GM12878 (cell line): ENCODE measurements at regions not wholly inside any gene's neighbourhood (a gene's known extent, or its start where the extent isn't known, plus 50 kb on each side); places are given as distances from the start of the nearest gene placed in this dataset.

Experiments used
- ATAC-seq: fragments of 200-7000 bp; cut with Tn5 transposase; 3 replicates; pipeline ENCODE4 v1.9.1; 2020; ENCODE audit warnings: mild to moderate bottlenecking, moderate library complexity
- BruUV-seq: library from RNA; stranded (reverse); fragments of 400-500 nt; replicated peaks from 2 replicates; lab custom pipeline; 2021; lab: Mats Ljungman, UMichigan
- CTCF ChIA-PET: fragments of 300-600 bp; sonication (Branson Sonifier 250); formaldehyde crosslinking; extraction: SDS; loops from one replicate; lab custom pipeline; 2021; ENCODE audit warnings: inconsistent platforms; lab: Yijun Ruan, JAX
- POLR2A ChIA-PET: fragments of 350-600 bp; formaldehyde crosslinking; extraction: SDS; loops from one replicate; lab custom pipeline; 2021; ENCODE audit warnings: inconsistent platforms; lab: Charles Lee
- RAD21 ChIA-PET: fragments of 300-600 bp; sonication (Branson Sonifier 250); formaldehyde crosslinking; loops from one replicate; lab custom pipeline; 2023; ENCODE audit warnings: antibody characterized with exemption; ENCODE audit not compliant: unreplicated experiment; lab: Charles Lee
- SMC1A ChIA-PET: fragments of 300-600 bp; sonication (Branson Sonifier 250); formaldehyde crosslinking; loops from one replicate; lab custom pipeline; 2023; ENCODE audit not compliant: unreplicated experiment, uncharacterized antibody; lab: Charles Lee
- DNase-seq: peaks from one replicate; pipeline ENCODE4 v3.0.0-alpha.2; 2011; ENCODE audit warnings: low read depth, low spot score
- FAIRE-seq: peaks from 3 replicates; lab custom pipeline; 2011; peaks lifted over from hg19 to GRCh38; lab: Jason Lieb, UNC
- H2AFZ ChIP-seq: 2 replicates; pipeline ENCODE4 v1.6.0; 2011; ENCODE audit warnings: low read depth, low read length, control low read depth; ENCODE audit not compliant: control insufficient read depth
- H3K27ac ChIP-seq: 2 replicates; pipeline ENCODE4 v1.5.1; 2011; ENCODE audit warnings: control low read depth; ENCODE audit not compliant: control insufficient read depth, insufficient read depth
- H3K27me3 ChIP-seq, 2 experiments: replicated peaks in 1 of 2; 2 replicates each; pipeline versions ENCODE4 v1.6.0 to v1.6.1; 2011; ENCODE audit warnings: low read length in 1 of 2; ENCODE audit not compliant: control insufficient read depth in 2 of 2, insufficient read depth in 2 of 2
- H3K36me3 ChIP-seq, 2 experiments: 2 replicates each; pipeline ENCODE4 v1.5.1; 2011; ENCODE audit warnings: low read length in 1 of 2; ENCODE audit not compliant: control insufficient read depth in 2 of 2, insufficient read depth in 2 of 2
- H3K4me1 ChIP-seq: 2 replicates; pipeline ENCODE4 v1.6.1; 2011; ENCODE audit warnings: mild to moderate bottlenecking, low read length, moderate library complexity, mixed read lengths; ENCODE audit not compliant: control insufficient read depth, insufficient read depth
- H3K4me2 ChIP-seq: 2 replicates; pipeline ENCODE4 v1.6.0; 2011; ENCODE audit warnings: control low read depth; ENCODE audit not compliant: control insufficient read depth, insufficient read depth
- H3K4me3 ChIP-seq: fragments of 200-600 bp; sonication (generic); 2 replicates; pipeline ENCODE4 v1.5.1; 2016
- H3K79me2 ChIP-seq: 2 replicates; pipeline ENCODE4 v1.6.0; 2011; ENCODE audit warnings: low read length; ENCODE audit not compliant: control insufficient read depth, insufficient read depth
- H3K9ac ChIP-seq: 2 replicates; pipeline ENCODE4 v1.8.0; 2011; ENCODE audit warnings: low read length, control low read depth, mixed read lengths; ENCODE audit not compliant: control insufficient read depth, insufficient read depth
- H3K9me3 ChIP-seq: replicated peaks from 3 replicates; pipeline ENCODE4 v1.5.1; 2011; ENCODE audit warnings: mild to moderate bottlenecking, low read length; ENCODE audit not compliant: control insufficient read depth, insufficient read depth
- H4K20me1 ChIP-seq: 2 replicates; pipeline ENCODE4 v1.6.0; 2011; ENCODE audit not compliant: control insufficient read depth, insufficient read depth
- ETV6 ChIP-seq, 2 experiments: fragments of 450-650 bp in 1 of 2; IDR thresholded peaks in 1 of 2; conservative IDR thresholded peaks in 1 of 2; 2 replicates each; pipeline ENCODE4 v1.6.1; 2014; ENCODE audit warnings: antibody characterized with exemption in 1 of 2, borderline replicate concordance in 1 of 2, low read depth in 1 of 2, mild to moderate bottlenecking in 1 of 2, moderate library complexity in 1 of 2
- HDGF ChIP-seq: fragments of 450-650 bp; IDR thresholded peaks from 2 replicates; pipeline ENCODE4 v1.6.1; 2016; ENCODE audit warnings: antibody characterized with exemption
- POU2F2 ChIP-seq: IDR thresholded peaks from 3 replicates; pipeline ENCODE4 v1.6.1; 2011; ENCODE audit warnings: low read depth, mild to moderate bottlenecking, low read length, borderline replicate concordance
- RFX5 ChIP-seq: IDR thresholded peaks from 2 replicates; pipeline ENCODE4 v1.6.1; 2011; ENCODE audit warnings: low read depth, low read length, improper control_type of control experiment
- SP1 ChIP-seq: IDR thresholded peaks from one replicate; pipeline ENCODE4 v1.6.1; 2011; ENCODE audit warnings: low read depth, low read length
- SREBF1 ChIP-seq: IDR thresholded peaks from 2 replicates; pipeline ENCODE4 v1.6.1; 2012; ENCODE audit warnings: mild to moderate bottlenecking, low read length
- YY1 ChIP-seq: IDR thresholded peaks from 2 replicates; pipeline ENCODE4 v1.6.1; 2011; ENCODE audit warnings: low read depth, mild to moderate bottlenecking, low read length
- whole genome bisulfite sequencing: methylation state at CpG from one replicate; pipeline ENCODE4 v1.1.6; 2016; ENCODE audit warnings: low lambda C conversion rate; ENCODE audit not compliant: insufficient replicate concordance, insufficient coverage; ENCODE audit errors: missing lambda C conversion rate; 5-methylcytosine and 5-hydroxymethylcytosine counted together
- in situ Hi-C: fragments of 300-500 bp; cut with MboI; formaldehyde crosslinking; loops from 9 replicates; pipeline ENCODE4 v1.14.3; 2018; ENCODE audit warnings: mixed read lengths
- intact Hi-C: fragments of 100-400 bp; cut with micrococcal nuclease; formaldehyde crosslinking; loops from one replicate; pipeline ENCODE4 v1.14.2; 2022; ENCODE audit not compliant: unreplicated experiment
- TF ChIP-seq, protein P1 (sequence below): fragments of 450-650 bp; IDR thresholded peaks from 2 replicates; pipeline ENCODE4 v1.6.1; 2017; ENCODE audit warnings: mild to moderate bottlenecking
- TF ChIP-seq, protein P2 (sequence below): fragments of 450-650 bp; IDR thresholded peaks from 2 replicates; pipeline ENCODE4 v1.6.1; 2018; ENCODE audit warnings: borderline replicate concordance, mild to moderate bottlenecking; ENCODE audit not compliant: partially characterized antibody

DNA sequence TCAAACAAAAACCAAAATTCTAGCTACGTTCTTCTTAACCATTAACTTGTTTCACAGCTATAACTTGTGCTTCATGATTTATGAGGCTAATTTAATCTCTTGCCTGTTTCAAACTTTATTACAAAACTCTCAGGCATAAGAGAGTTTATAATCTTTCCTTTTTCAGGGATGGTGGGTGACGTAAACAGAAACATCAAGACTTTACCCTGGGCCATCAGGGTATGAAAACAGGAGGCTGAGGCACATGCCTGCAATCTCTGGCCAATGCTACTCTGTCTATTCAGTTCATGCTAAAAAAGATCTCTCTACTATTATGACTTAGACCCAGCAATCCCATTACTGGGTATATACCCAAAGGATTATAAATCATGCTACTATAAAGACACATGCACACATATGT, 55.9 kb upstream of the VWC2 start:
- H3K79me2 ChIP-seq: no peaks in the 10 kb centered on the region
- no peak overlapping the region for H3K9ac ChIP-seq
- no peaks in the 10 kb centered on the region for H3K4me1 ChIP-seq
- no peak overlapping the region for H3K4me3 ChIP-seq
- POLR2A ChIA-PET: no interaction called here
- FAIRE-seq (no peak), ATAC-seq (no peak), DNase-seq (no peak)
- no peak overlapping the region for H3K27ac ChIP-seq
- RAD21 ChIA-PET: no interaction called here
- 18% methylated on average over 2 of the region's 2 CpGs for WGBS
- no peak for TF ChIP-seq SP1
- TF ChIP-seq ETV6 (conservative IDR thresholded peaks at IDR 0.05 in 1 of 2, IDR thresholded peaks at IDR 0.05 in 1 of 2; ENCODE audit: borderline replicate concordance in 1 of 2, low read depth in 1 of 2): no peak
- TF ChIP-seq, protein P1, sequence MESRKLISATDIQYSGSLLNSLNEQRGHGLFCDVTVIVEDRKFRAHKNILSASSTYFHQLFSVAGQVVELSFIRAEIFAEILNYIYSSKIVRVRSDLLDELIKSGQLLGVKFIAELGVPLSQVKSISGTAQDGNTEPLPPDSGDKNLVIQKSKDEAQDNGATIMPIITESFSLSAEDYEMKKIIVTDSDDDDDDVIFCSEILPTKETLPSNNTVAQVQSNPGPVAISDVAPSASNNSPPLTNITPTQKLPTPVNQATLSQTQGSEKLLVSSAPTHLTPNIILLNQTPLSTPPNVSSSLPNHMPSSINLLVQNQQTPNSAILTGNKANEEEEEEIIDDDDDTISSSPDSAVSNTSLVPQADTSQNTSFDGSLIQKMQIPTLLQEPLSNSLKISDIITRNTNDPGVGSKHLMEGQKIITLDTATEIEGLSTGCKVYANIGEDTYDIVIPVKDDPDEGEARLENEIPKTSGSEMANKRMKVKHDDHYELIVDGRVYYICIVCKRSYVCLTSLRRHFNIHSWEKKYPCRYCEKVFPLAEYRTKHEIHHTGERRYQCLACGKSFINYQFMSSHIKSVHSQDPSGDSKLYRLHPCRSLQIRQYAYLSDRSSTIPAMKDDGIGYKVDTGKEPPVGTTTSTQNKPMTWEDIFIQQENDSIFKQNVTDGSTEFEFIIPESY: no peak
- TF ChIP-seq POU2F2: no peak
- TF ChIP-seq SREBF1: no peak
- no peak for TF ChIP-seq YY1
- TF ChIP-seq, protein P2, sequence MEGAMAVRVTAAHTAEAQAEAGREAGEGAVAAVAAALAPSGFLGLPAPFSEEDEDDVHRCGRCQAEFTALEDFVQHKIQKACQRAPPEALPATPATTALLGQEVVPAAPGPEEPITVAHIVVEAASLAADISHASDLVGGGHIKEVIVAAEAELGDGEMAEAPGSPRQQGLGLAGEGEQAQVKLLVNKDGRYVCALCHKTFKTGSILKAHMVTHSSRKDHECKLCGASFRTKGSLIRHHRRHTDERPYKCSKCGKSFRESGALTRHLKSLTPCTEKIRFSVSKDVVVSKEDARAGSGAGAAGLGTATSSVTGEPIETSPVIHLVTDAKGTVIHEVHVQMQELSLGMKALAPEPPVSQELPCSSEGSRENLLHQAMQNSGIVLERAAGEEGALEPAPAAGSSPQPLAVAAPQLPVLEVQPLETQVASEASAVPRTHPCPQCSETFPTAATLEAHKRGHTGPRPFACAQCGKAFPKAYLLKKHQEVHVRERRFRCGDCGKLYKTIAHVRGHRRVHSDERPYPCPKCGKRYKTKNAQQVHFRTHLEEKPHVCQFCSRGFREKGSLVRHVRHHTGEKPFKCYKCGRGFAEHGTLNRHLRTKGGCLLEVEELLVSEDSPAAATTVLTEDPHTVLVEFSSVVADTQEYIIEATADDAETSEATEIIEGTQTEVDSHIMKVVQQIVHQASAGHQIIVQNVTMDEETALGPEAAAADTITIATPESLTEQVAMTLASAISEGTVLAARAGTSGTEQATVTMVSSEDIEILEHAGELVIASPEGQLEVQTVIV: no peak
- no peak for TF ChIP-seq HDGF
- TF ChIP-seq RFX5: no peak
- peaks cover 0 to 2% of the 10 kb centered on the region in 2 experiments; a peak in 2 of 4 replicates for H3K27me3 ChIP-seq
- no peaks in the 10 kb centered on the region for H3K9me3 ChIP-seq
- BruUV-seq: no TSS peak
- SMC1A ChIA-PET: no interaction called here
- no peak overlapping the region for H3K4me2 ChIP-seq
- in situ Hi-C loops: no loop called here
- CTCF ChIA-PET: no interaction called here
- no peaks in the 10 kb centered on the region for H4K20me1 ChIP-seq
- H2AFZ ChIP-seq: no peak overlapping the region
- H3K36me3 ChIP-seq: no peaks in the 10 kb centered on the region
- intact Hi-C loops: no loop called here
